ENCODE measurements at regions not wholly inside any gene's neighbourhood (a gene's known extent, or its start where the extent isn't known, plus 50 kb on each side); places are given as distances from the start of the nearest gene placed in this dataset.

DNA sequence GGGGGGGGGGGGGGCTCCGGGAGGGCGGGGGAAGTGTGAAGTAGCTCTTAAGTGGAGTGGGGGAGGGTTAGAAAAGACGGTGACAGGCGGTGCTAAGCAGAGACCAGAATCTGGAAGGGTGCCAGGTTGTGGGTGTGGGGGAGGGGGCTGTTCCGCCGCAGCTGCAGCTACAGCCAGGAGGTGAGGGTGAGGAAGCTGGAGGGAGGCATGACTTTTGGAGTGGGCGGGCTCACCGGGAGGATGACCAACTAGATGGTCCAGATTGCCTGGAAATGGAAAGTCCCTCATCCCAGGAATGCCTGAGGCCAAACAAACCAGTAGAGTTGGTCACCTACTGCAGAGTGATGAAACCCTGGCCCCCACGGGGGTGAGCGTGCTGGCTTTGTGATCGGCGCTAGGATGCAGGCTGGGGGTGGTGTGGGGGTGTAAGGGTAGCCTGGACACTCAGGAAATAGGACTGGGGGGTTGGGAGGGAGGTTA is 158.1 kb upstream of the SHB start:
- TF ChIP-seq ZNF274 (IDR thresholded peaks at IDR 0.05; ENCODE audit: low read depth, low read length): no peak

GRCh38 chr9:38226491-38226951 is 157.5 kb upstream of the SHB start:
- no peak for TF ChIP-seq ZNF274 (IDR thresholded peaks at IDR 0.05; ENCODE audit: low read depth, low read length)
- H3K4me3 ChIP-seq (ENCODE audit: low read length): no peak overlapping the region

More for the DNA sequence above, 158.1 kb upstream of the SHB start:
- H3K4me3 ChIP-seq (ENCODE audit: low read length): peak overlapping the region; percentile 23; the same call in 1 of the 2 replicates

GRCh38 chr9:38224941-38225340 is 155.9 kb upstream of the SHB start:
- no peak for TF ChIP-seq ZNF274 (IDR thresholded peaks at IDR 0.05; ENCODE audit: low read depth, low read length)
- no peak overlapping the region for H3K4me3 ChIP-seq (ENCODE audit: low read length)

DNA sequence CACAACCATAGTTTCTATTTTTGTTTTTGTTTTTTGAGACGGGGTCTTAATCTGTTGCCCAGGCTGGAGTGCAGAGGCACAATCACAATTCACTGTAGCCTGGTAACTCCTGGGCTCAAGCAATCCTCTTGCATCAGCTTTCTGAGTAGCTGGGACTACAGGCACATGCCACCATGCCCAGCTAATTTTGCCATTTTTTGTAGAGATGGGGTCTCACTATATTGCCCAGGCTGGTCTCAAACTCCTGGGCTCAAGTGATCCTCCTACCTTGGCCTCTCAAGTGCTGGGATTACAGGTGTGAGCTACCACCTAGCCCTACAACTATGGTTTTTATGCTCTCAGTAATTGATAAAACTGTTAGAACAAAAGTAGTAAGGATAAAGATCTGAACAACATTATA is 147.5 kb upstream of the SHB start:
- H3K4me3 ChIP-seq (ENCODE audit: low read length): no peak overlapping the region
- TF ChIP-seq ZNF274 (IDR thresholded peaks at IDR 0.05; ENCODE audit: low read depth, low read length): no peak

DNA sequence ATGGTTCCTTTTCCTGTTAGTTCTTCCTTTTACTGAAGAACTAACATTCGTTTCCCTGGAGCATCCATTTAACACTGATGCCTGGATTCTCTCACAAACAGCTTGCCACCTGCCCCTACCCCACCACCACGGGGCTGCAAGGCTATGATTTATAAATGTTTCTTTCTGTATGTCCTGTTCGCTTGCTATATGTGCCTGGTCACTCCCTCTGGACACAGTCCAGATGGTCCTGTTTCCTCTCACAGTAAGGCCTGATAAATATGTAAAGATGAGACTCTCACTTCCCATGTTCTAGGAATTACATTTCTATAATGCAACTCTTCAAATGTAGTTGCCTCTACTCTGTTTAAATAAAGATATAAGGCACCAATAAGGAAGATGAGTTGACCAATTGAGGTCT is 146.4 kb upstream of the SHB start:
- H3K4me3 ChIP-seq (ENCODE audit: low read length): no peak overlapping the region

GRCh38 chr9:38214432-38214831 is 145.4 kb upstream of the SHB start:
- no peak for TF ChIP-seq ZNF274 (IDR thresholded peaks at IDR 0.05; ENCODE audit: low read depth, low read length)
- no peak overlapping the region for H3K4me3 ChIP-seq (ENCODE audit: low read length)

More for the DNA sequence above, 146.4 kb upstream of the SHB start:
- no peak for TF ChIP-seq ZNF274 (IDR thresholded peaks at IDR 0.05; ENCODE audit: low read depth, low read length)

GRCh38 chr9:38213631-38214299 is 144.7 kb upstream of the SHB start:
- no peak for TF ChIP-seq ZNF274 (IDR thresholded peaks at IDR 0.05; ENCODE audit: low read depth, low read length)
- no peak overlapping the region for H3K4me3 ChIP-seq (ENCODE audit: low read length)

DNA sequence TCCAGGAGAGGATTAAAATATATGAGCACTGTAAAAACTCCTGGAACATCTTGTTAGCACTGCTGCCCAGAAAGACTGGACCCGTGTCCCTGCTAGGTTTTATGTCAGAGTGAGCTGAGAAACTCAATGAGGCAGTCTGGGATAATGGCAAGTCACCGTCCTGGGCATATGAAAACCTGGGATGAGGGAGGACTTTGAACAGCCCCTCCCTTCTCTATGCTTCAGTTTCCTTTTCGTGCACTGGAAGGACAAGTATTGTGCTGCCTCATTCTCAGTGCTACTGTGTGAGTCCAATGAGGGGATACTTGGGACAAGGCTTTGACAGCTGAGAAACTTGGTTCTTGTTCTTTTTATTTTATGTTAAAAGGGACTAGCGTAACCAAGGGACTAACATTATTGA is 143.0 kb upstream of the SHB start:
- no peak overlapping the region for H3K4me3 ChIP-seq (ENCODE audit: low read length)
- no peak for TF ChIP-seq ZNF274 (IDR thresholded peaks at IDR 0.05; ENCODE audit: low read depth, low read length)

DNA sequence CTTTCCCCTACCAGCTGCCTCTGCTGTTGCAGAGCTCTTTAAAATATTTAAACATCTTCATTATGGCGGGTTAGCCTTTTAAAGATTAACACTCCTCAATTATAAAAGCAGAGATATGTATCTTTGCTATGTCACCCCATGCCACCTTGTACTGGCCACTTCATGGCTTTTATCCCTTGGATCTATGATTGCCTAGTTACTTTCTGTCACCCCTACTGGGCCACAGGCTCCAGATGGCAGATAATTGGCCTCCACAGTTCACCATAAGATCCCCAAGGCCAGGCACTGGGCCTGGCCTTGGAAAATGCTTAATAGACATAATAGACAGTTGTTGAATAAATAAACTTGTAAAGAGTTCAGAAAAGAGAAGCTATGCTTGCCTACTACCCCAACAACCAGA is 142.0 kb upstream of the SHB start:
- TF ChIP-seq ZNF274 (IDR thresholded peaks at IDR 0.05; ENCODE audit: low read depth, low read length): no peak

DNA sequence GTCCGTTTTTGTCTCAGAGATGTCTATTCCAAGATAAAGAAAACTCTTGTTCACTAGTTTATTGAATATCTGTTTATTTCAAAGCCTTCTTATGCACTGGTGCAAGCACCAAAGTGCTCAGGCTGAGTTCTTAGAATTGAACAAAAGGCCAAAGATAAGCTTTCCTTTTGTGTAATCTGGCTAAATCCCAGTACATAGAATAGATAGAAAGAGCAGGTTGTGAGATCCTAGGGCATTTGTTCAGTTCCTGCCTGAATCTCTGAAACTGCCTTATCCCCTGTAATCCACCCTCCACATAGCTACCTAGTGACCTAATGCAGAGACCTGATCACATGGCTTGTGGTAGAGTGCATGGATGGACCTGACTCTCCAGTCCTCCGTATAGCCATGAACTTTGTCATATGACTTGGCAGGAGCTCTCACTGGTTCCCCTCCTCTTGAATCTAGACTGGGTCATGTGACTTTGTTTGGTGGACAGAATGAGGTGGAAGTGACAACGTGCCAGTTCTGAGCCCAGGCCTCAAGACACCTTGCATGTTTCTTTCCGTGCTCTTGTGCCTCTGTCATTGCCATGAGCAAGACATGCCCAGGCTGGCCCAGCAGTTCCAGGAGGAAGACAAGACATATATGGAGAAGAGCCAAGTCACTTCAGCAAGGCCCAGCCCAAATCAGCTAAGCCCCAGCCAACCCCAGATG is 139.3 kb upstream of the SHB start:
- TF ChIP-seq ZNF274 (IDR thresholded peaks at IDR 0.05; ENCODE audit: low read depth, low read length): no peak
- H3K4me3 ChIP-seq (ENCODE audit: low read length): no peak overlapping the region

More for the DNA sequence above, 142.0 kb upstream of the SHB start:
- H3K4me3 ChIP-seq (ENCODE audit: low read length): no peak overlapping the region

- H3K4me3 ChIP-seq (ENCODE audit: low read length): no peak overlapping the region
- no peak for TF ChIP-seq ZNF274 (IDR thresholded peaks at IDR 0.05; ENCODE audit: low read depth, low read length)
These were observed 138.3 kb upstream of the SHB start for GRCh38 chr9:38207247-38207778.

DNA sequence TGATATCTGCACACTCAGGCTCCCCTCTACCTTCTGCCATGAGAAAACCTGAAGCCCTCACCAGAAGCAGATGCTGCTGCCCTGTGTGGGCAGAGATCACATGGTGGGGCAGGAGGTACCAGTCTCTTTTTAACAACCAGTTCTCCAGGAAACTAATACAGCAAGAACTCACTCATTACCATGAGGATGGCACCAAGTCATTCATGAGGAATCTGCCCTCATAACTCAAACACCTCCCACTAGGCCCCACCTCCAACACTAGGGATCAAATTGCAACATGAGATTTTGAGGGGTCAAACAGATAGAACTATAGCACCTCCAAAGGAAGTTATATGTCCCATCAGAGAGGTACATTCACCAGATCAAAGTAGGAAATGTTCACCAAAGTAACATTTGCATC is 136.3 kb upstream of the SHB start:
- no peak overlapping the region for H3K4me3 ChIP-seq (ENCODE audit: low read length)
- TF ChIP-seq ZNF274 (IDR thresholded peaks at IDR 0.05; ENCODE audit: low read depth, low read length): no peak

DNA sequence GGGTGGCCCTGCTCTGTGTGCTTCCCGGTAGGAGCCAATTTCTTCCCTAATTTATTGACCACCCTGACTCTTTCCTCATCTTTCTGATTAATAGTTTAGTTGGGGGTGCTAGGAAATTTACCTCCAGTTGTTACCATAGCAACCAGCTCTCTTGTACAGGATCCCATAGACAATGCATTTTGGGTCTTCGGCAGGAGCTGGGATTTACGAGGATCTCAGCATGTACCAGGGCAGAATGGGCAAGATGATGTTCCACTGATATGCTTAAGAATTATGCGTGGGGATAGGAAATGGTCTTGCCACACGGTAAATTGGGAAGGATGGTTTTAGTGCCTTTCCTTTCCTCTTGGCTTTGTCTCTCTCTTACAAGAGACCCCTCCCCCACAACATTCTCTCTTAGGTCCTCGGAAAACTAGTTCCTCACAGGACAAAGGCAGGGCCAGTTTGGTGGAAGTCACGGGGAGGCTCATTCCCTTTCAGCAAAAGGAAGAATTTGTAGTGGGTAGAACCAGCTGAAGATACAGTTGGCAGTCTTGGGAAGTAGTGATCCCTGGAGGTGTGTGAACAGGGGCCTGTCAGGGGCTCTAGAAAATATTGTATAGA is 133.4 kb upstream of the SHB start:
- H3K4me3 ChIP-seq (ENCODE audit: low read length): no peak overlapping the region
- no peak for TF ChIP-seq ZNF274 (IDR thresholded peaks at IDR 0.05; ENCODE audit: low read depth, low read length)

- TF ChIP-seq ZNF274 (IDR thresholded peaks at IDR 0.05; ENCODE audit: low read depth, low read length): no peak
- H3K4me3 ChIP-seq (ENCODE audit: low read length): no peak overlapping the region
These were observed 132.8 kb upstream of the SHB start for GRCh38 chr9:38201844-38202243.

GRCh38 chr9:38200431-38200830 is 131.4 kb upstream of the SHB start:
- TF ChIP-seq ZNF274 (IDR thresholded peaks at IDR 0.05; ENCODE audit: low read depth, low read length): no peak
- no peak overlapping the region for H3K4me3 ChIP-seq (ENCODE audit: low read length)
